CD14-positive monocyte (primary cell): ENCODE measurements at regions not wholly inside any gene's neighbourhood (a gene's known extent, or its start where the extent isn't known, plus 50 kb on each side); places are given as distances from the start of the nearest gene placed in this dataset.

Experiments
- DNase-seq, 3 donors: peaks; one replicate each; pipeline ENCODE4 v3.0.0-alpha.2; 2011 to 2022
- H2AFZ ChIP-seq: 2 replicates; pipeline ENCODE4 v1.6.0; 2012; ENCODE audit warnings: mild to moderate bottlenecking, low read depth, low read length, inconsistent platforms; ENCODE audit not compliant: insufficient read depth, poor library complexity, severe bottlenecking
- H3K27ac ChIP-seq, 2 donors: 1 replicate in 1 of 2; 2 replicates in 1 of 2; pipeline ENCODE4 v1.5.1; 2012 to 2013; ENCODE audit warnings: low read length in 2 of 2, control low read depth in 1 of 2, inconsistent platforms in 1 of 2, low read depth in 1 of 2, mild to moderate bottlenecking in 1 of 2
- H3K27me3 ChIP-seq, 2 donors: one replicate each; pipeline versions ENCODE4 v1.6.0 to v1.6.1; 2011 to 2013; ENCODE audit warnings: low read length in 2 of 2; ENCODE audit not compliant: control insufficient read depth in 2 of 2, insufficient read depth in 2 of 2
- H3K36me3 ChIP-seq, 2 donors: replicated peaks in 1 of 2; 1 replicate in 1 of 2; 2 replicates in 1 of 2; pipeline versions ENCODE4 v1.5.1 to v1.6.1; 2012 to 2013; ENCODE audit warnings: low read length in 2 of 2, control low read depth in 1 of 2, inconsistent platforms in 1 of 2, mild to moderate bottlenecking in 1 of 2; ENCODE audit not compliant: insufficient read depth in 2 of 2, control insufficient read depth in 1 of 2
- H3K4me1 ChIP-seq, 2 donors: 1 replicate in 1 of 2; 2 replicates in 1 of 2; pipeline versions ENCODE4 v1.5.1 to v1.6.1; 2012 to 2013; ENCODE audit warnings: low read length in 2 of 2, control low read depth in 1 of 2, inconsistent platforms in 1 of 2, mild to moderate bottlenecking in 1 of 2, moderate library complexity in 1 of 2; ENCODE audit not compliant: insufficient read depth in 2 of 2, control insufficient read depth in 1 of 2
- H3K4me2 ChIP-seq: replicated peaks from 2 replicates; pipeline ENCODE3; 2012; ENCODE audit warnings: low read length, moderate library complexity, mild to moderate bottlenecking; ENCODE audit not compliant: poor library complexity, severe bottlenecking; ENCODE audit errors: extremely low read depth
- H3K4me3 ChIP-seq, 3 experiments: fragments of 200-600 bp in 1 of 3; sonication (generic) in 1 of 3; replicated peaks in 1 of 3; 1 replicate in 2 of 3; 2 replicates in 1 of 3; pipeline ENCODE4 v1.5.1; 2011 to 2013; ENCODE audit warnings: low read length in 3 of 3, mild to moderate bottlenecking in 3 of 3, control low read depth in 2 of 3, low read depth in 2 of 3, inconsistent platforms in 1 of 3, moderate library complexity in 1 of 3
- H3K79me2 ChIP-seq: 2 replicates; pipeline ENCODE4 v1.6.0; 2012; ENCODE audit warnings: mild to moderate bottlenecking, control low read depth, inconsistent platforms, low read length, moderate library complexity; ENCODE audit not compliant: insufficient read depth
- H3K9ac ChIP-seq: 2 replicates; pipeline ENCODE4 v1.6.0; 2017; ENCODE audit warnings: low read length, mild to moderate bottlenecking; ENCODE audit not compliant: insufficient read depth, poor library complexity, severe bottlenecking
- H3K9me3 ChIP-seq, 2 donors: replicated peaks in 1 of 2; 1 replicate in 1 of 2; 2 replicates in 1 of 2; pipeline versions ENCODE4 v1.5.1 to v1.6.1; 2012 to 2013; ENCODE audit warnings: low read length in 2 of 2, control low read depth in 1 of 2; ENCODE audit not compliant: control insufficient read depth in 1 of 2, insufficient read depth in 1 of 2
- H4K20me1 ChIP-seq: 2 replicates; pipeline ENCODE4 v1.6.0; 2012; ENCODE audit warnings: mild to moderate bottlenecking, low read length, control low read depth, moderate library complexity; ENCODE audit not compliant: insufficient read depth
- H3K27ac Mint-ChIP-seq, 7 donors: one replicate each; pipeline ENCODE4 v1.8.0; 2020; ENCODE audit warnings: mild to moderate bottlenecking in 7 of 7, mixed read lengths in 7 of 7, moderate library complexity in 6 of 7, inconsistent platforms in 2 of 7
- H3K27me3 Mint-ChIP-seq, 3 donors: one replicate each; pipeline ENCODE4 v1.8.0; 2021 to 2022; ENCODE audit warnings: low read depth in 3 of 3, mild to moderate bottlenecking in 3 of 3, mixed read lengths in 3 of 3, moderate library complexity in 3 of 3, inconsistent platforms in 1 of 3
- H3K36me3 Mint-ChIP-seq, 2 donors: one replicate each; pipeline ENCODE4 v1.8.0; 2020; ENCODE audit warnings: mixed read lengths in 2 of 2, inconsistent platforms in 1 of 2, mild to moderate bottlenecking in 1 of 2
- H3K4me1 Mint-ChIP-seq: one replicate; pipeline ENCODE4 v1.8.0; 2020; ENCODE audit warnings: mild to moderate bottlenecking, mixed read lengths
- H3K4me3 Mint-ChIP-seq, 2 donors: one replicate each; pipeline ENCODE4 v1.8.0; 2020; ENCODE audit warnings: mild to moderate bottlenecking in 2 of 2, mixed read lengths in 2 of 2, moderate library complexity in 1 of 2
- H3K9me3 Mint-ChIP-seq, 7 donors: one replicate each; pipeline ENCODE4 v1.8.0; 2020 to 2022; ENCODE audit warnings: mixed read lengths in 7 of 7, mild to moderate bottlenecking in 6 of 7, moderate library complexity in 6 of 7, inconsistent platforms in 2 of 7
- WGBS: methylation state at CpG from one replicate; pipeline ENCODE4 v1.1.5; 2013; ENCODE audit warnings: missing lambda C conversion rate; ENCODE audit not compliant: insufficient coverage; 5-methylcytosine and 5-hydroxymethylcytosine counted together
- intact Hi-C, 2 donors: fragments of 100-400 bp; cut with micrococcal nuclease; formaldehyde crosslinking; loops; one replicate each; pipeline versions ENCODE4 v1.15.0 to v1.15.1; 2023
- TF ChIP-seq, protein P1 (sequence below): fragments of 200-600 bp; IDR thresholded peaks from one replicate; pipeline ENCODE4 v1.8.0; 2022; ENCODE audit warnings: antibody characterized with exemption, mild to moderate bottlenecking

DNA sequence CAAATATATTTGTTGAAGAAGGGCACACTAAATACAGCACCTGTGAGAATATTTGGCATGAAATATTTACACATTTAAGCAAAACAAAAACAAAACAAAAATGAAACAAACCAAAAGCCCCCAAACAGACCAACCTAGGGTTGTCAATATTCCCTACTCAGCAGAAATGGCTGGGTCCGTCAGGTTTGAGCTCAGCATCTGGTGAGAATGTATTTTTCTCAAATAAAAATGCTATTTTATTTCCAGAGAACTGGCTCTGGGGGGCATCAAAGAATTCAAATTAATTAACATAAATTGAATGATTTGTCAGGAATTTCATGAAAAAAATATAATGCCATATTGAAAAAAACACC is 142.8 kb upstream of the COL5A1 start:
- TF ChIP-seq, protein P1, sequence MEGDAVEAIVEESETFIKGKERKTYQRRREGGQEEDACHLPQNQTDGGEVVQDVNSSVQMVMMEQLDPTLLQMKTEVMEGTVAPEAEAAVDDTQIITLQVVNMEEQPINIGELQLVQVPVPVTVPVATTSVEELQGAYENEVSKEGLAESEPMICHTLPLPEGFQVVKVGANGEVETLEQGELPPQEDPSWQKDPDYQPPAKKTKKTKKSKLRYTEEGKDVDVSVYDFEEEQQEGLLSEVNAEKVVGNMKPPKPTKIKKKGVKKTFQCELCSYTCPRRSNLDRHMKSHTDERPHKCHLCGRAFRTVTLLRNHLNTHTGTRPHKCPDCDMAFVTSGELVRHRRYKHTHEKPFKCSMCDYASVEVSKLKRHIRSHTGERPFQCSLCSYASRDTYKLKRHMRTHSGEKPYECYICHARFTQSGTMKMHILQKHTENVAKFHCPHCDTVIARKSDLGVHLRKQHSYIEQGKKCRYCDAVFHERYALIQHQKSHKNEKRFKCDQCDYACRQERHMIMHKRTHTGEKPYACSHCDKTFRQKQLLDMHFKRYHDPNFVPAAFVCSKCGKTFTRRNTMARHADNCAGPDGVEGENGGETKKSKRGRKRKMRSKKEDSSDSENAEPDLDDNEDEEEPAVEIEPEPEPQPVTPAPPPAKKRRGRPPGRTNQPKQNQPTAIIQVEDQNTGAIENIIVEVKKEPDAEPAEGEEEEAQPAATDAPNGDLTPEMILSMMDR = no peak
- H3K27ac ChIP-seq = no peak overlapping the region
- no peaks in the 10 kb centered on the region for H3K79me2 ChIP-seq
- intact Hi-C loops = no loop called here
- H3K27ac Mint-ChIP-seq = no peak overlapping the region
- no peaks in the 10 kb centered on the region for H3K9me3 ChIP-seq
- H3K4me1 Mint-ChIP-seq = no peaks in the 10 kb centered on the region
- no peak for DNase-seq
- no peaks in the 10 kb centered on the region for H3K36me3 Mint-ChIP-seq
- H2AFZ ChIP-seq = no peak overlapping the region
- H3K27me3 Mint-ChIP-seq = peaks cover 21 to 39% (median 28%) of the 10 kb centered on the region in 3 donors
- peaks cover 0 to 7% (median 3%) of the 10 kb centered on the region in 7 donors for H3K9me3 Mint-ChIP-seq
- no peaks in the 10 kb centered on the region for H4K20me1 ChIP-seq
- no peak overlapping the region for H3K4me3 ChIP-seq
- no CpG with 5 or more reads among the region's 1 CpG for WGBS
- H3K4me1 ChIP-seq = no peaks in the 10 kb centered on the region
- H3K4me2 ChIP-seq = no peak overlapping the region
- no peak overlapping the region for H3K4me3 Mint-ChIP-seq
- peaks cover 0 to 24% of the 10 kb centered on the region in 2 donors for H3K27me3 ChIP-seq
- H3K36me3 ChIP-seq = no peaks in the 10 kb centered on the region
- H3K9ac ChIP-seq = no peak overlapping the region

DNA sequence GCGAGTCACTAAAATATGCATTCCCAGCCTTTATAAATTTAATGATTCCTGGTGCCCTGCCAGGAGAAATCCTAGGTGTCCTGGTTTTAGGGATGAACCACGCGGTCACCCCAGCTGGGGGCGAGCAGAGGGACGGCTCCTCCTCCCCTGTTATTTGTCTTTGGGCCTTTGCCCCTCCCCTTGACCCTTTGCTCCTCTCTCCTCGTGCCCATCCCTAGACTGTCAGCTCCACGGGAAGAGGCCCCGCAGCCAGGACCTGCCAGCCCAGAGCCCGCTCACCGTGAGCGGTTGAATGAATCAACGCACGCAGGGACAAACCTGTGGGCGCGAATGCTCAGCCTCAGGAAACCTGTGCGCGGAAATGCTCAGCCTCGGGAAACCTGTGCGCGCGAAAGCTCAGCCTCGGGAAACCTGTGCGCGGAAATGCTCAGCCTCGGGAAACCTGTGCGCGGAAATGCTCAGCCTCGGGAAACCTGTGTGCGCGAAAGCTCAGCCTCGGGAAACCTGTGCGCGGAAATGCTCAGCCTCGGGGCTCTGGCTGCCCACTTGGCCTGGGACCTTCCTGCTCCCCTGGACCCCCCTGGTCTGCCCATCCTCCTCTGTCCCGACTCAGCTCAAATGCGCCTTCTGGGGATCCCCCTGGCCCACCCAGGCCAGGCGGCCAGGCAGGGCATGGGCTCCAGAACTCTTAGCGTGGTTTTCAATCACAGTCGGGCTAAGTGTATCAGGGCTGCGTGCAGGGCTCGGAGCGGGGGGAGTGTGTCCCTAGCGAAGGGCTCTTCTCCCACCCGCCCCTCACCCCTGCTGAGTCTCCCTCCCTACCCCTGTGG is 140.5 kb upstream of the COL5A1 start:
- no peaks in the 10 kb centered on the region for H3K36me3 ChIP-seq
- no peaks in the 10 kb centered on the region for H3K36me3 Mint-ChIP-seq
- no peak for DNase-seq
- no peaks in the 10 kb centered on the region for H3K9me3 ChIP-seq
- H4K20me1 ChIP-seq = no peaks in the 10 kb centered on the region
- no peak overlapping the region for H3K4me3 ChIP-seq
- H3K9ac ChIP-seq = no peak overlapping the region
- H3K27ac ChIP-seq = no peak overlapping the region
- no peaks in the 10 kb centered on the region for H3K4me1 ChIP-seq
- H3K4me2 ChIP-seq = no peak overlapping the region
- H3K27me3 ChIP-seq = peaks cover 0 to 24% of the 10 kb centered on the region in 2 donors
- no peaks in the 10 kb centered on the region for H3K4me1 Mint-ChIP-seq
- peaks cover 0 to 7% (median 3%) of the 10 kb centered on the region in 7 donors for H3K9me3 Mint-ChIP-seq
- WGBS = 15% methylated on average over 38 of the region's 44 CpGs
- no peaks in the 10 kb centered on the region for H3K79me2 ChIP-seq
- TF ChIP-seq, protein P1 = no peak
- H2AFZ ChIP-seq = no peak overlapping the region
- peaks cover 23 to 37% (median 28%) of the 10 kb centered on the region in 3 donors for H3K27me3 Mint-ChIP-seq
- H3K4me3 Mint-ChIP-seq = peak overlapping the region in 1 of 2 donors; percentile 83
- intact Hi-C loops = no loop called here
- peak overlapping the region in 1 of 7 donors; percentile 41 for H3K27ac Mint-ChIP-seq
